IMR-90 (cell line): ENCODE measurements at regions not wholly inside any gene's neighbourhood (a gene's known extent, or its start where the extent isn't known, plus 50 kb on each side); places are given as distances from the start of the nearest gene placed in this dataset.

Experiments used
- ATAC-seq: fragments of 200-7000 bp; cut with Tn5 transposase; 2 replicates; pipeline ENCODE4 v1.9.1; 2020; ENCODE audit warnings: low read depth, mild to moderate bottlenecking, moderate library complexity
- BruUV-seq: library from RNA; stranded (reverse); fragments of 400-500 nt; replicated peaks from 2 replicates; lab custom pipeline; 2021; lab: Mats Ljungman, UMichigan
- CTCF ChIA-PET: fragments of 300-600 bp; formaldehyde crosslinking; extraction: SDS; loops from one replicate; lab custom pipeline; 2021; ENCODE audit warnings: antibody characterized with exemption; lab: Yijun Ruan, JAX
- POLR2A ChIA-PET: fragments of 300-600 bp; sonication (Branson Sonifier 250); formaldehyde crosslinking; loops from one replicate; lab custom pipeline; 2022; ENCODE audit warnings: antibody characterized with exemption; ENCODE audit not compliant: unreplicated experiment; lab: Charles Lee
- DNase-seq: peaks from one replicate; pipeline ENCODE4 v3.0.0; 2013
- H2AFZ ChIP-seq: replicated peaks from 2 replicates; pipeline ENCODE3; 2013; ENCODE audit warnings: low read length, mild to moderate bottlenecking; ENCODE audit not compliant: poor library complexity
- H2AK5ac ChIP-seq: 2 replicates; pipeline ENCODE4 v1.6.1; 2013; ENCODE audit warnings: low read depth, low read length, inconsistent platforms
- H2AK9ac ChIP-seq: replicated peaks from 2 replicates; pipeline ENCODE3; 2013; ENCODE audit warnings: mild to moderate bottlenecking, low read depth, low read length, moderate library complexity; ENCODE audit not compliant: poor library complexity
- H2BK120ac ChIP-seq: 2 replicates; pipeline ENCODE4 v1.6.1; 2013; ENCODE audit warnings: low read depth, low read length, inconsistent platforms
- H2BK15ac ChIP-seq: 3 replicates; pipeline ENCODE4 v1.6.1; 2013; ENCODE audit warnings: low read depth, low read length, inconsistent platforms
- H2BK20ac ChIP-seq: 2 replicates; pipeline ENCODE4 v1.6.1; 2013; ENCODE audit warnings: low read depth, mild to moderate bottlenecking, inconsistent platforms, low read length, moderate library complexity
- H2BK5ac ChIP-seq: 2 replicates; pipeline ENCODE4 v1.6.1; 2013; ENCODE audit warnings: mild to moderate bottlenecking, low read depth, low read length, inconsistent platforms; ENCODE audit not compliant: poor library complexity, severe bottlenecking
- H3K14ac ChIP-seq: replicated peaks from 2 replicates; pipeline ENCODE4 v1.6.1; 2013; ENCODE audit warnings: low read depth, low read length, inconsistent platforms
- H3K18ac ChIP-seq: 2 replicates; pipeline ENCODE4 v1.6.1; 2013; ENCODE audit warnings: low read depth, low read length, control low read depth
- H3K23ac ChIP-seq: 2 replicates; pipeline ENCODE4 v1.6.1; 2013; ENCODE audit warnings: low read depth, low read length, inconsistent platforms
- H3K27ac ChIP-seq: 2 replicates; pipeline ENCODE4 v1.5.1; 2013; ENCODE audit warnings: mild to moderate bottlenecking, control low read depth, low read length; ENCODE audit not compliant: insufficient read depth
- H3K27me3 ChIP-seq: 2 replicates; pipeline ENCODE4 v1.6.1; 2013; ENCODE audit warnings: low read length; ENCODE audit not compliant: control insufficient read depth, insufficient read depth
- H3K36me3 ChIP-seq: 2 replicates; pipeline ENCODE4 v1.6.1; 2013; ENCODE audit warnings: low read length, mixed read lengths; ENCODE audit not compliant: control insufficient read depth, insufficient read depth
- H3K4ac ChIP-seq: 2 replicates; pipeline ENCODE4 v1.6.1; 2013; ENCODE audit warnings: low read depth, low read length, inconsistent platforms
- H3K4me1 ChIP-seq: 2 replicates; pipeline ENCODE4 v1.6.1; 2013; ENCODE audit warnings: low read length, mixed read lengths; ENCODE audit not compliant: control insufficient read depth, insufficient read depth
- H3K4me2 ChIP-seq: 2 replicates; pipeline ENCODE4 v1.6.1; 2013; ENCODE audit warnings: low read depth, mild to moderate bottlenecking, control low read depth, low read length, moderate library complexity
- H3K4me3 ChIP-seq: 2 replicates; pipeline ENCODE4 v1.5.1; 2013; ENCODE audit warnings: low read depth, mild to moderate bottlenecking, control low read depth, low read length, moderate library complexity; ENCODE audit not compliant: insufficient read depth
- H3K56ac ChIP-seq: 2 replicates; pipeline ENCODE4 v1.6.1; 2013; ENCODE audit warnings: low read length, inconsistent platforms; ENCODE audit not compliant: insufficient read depth; ENCODE audit errors: extremely low read depth
- H3K79me1 ChIP-seq, 2 experiments: 2 replicates each; pipeline ENCODE4 v1.6.1; 2013; ENCODE audit warnings: low read length in 2 of 2, inconsistent platforms in 1 of 2, low read depth in 1 of 2
- H3K9ac ChIP-seq: 2 replicates; pipeline ENCODE4 v1.6.1; 2013; ENCODE audit warnings: low read depth, low read length, control low read depth
- H3K9me1 ChIP-seq: 2 replicates; pipeline ENCODE4 v1.6.1; 2013; ENCODE audit warnings: low read length, inconsistent platforms; ENCODE audit not compliant: insufficient read depth
- H3K9me3 ChIP-seq: 2 replicates; pipeline ENCODE4 v1.6.1; 2013; ENCODE audit warnings: low read length; ENCODE audit not compliant: control insufficient read depth, insufficient read depth
- H4K20me1 ChIP-seq: 2 replicates; pipeline ENCODE4 v1.6.1; 2013; ENCODE audit warnings: low read length, inconsistent platforms; ENCODE audit not compliant: insufficient read depth
- H4K5ac ChIP-seq: 2 replicates; pipeline ENCODE4 v1.6.1; 2013; ENCODE audit warnings: mild to moderate bottlenecking, low read depth, low read length, control low read depth
- H4K8ac ChIP-seq, 2 experiments: 2 replicates each; pipeline ENCODE4 v1.6.1; 2013; ENCODE audit warnings: low read depth in 2 of 2, low read length in 2 of 2, control low read depth in 1 of 2, inconsistent platforms in 1 of 2
- H4K91ac ChIP-seq: 2 replicates; pipeline ENCODE4 v1.6.1; 2013; ENCODE audit warnings: low read depth, low read length, inconsistent platforms; ENCODE audit not compliant: insufficient read depth
- BHLHE40 ChIP-seq: fragments of 150-350 bp; IDR thresholded peaks from 2 replicates; pipeline ENCODE4 v1.6.1; 2016; ENCODE audit warnings: mild to moderate bottlenecking, low read depth, low read length
- CEBPB ChIP-seq: IDR thresholded peaks from 2 replicates; pipeline ENCODE4 v1.6.1; 2012; ENCODE audit warnings: low read depth, low read length, improper control_type of control experiment
- WGBS, 2 experiments: methylation state at CpG; one replicate each; pipeline versions ENCODE4 v1.1.5 to v1.1.7; 2013; ENCODE audit warnings: missing lambda C conversion rate in 2 of 2; ENCODE audit not compliant: insufficient read length in 1 of 2; ENCODE audit errors: extremely low coverage in 2 of 2; 5-methylcytosine and 5-hydroxymethylcytosine counted together
- dilution Hi-C: fragments of 300-500 bp; cut with HindIII; formaldehyde crosslinking; loops from one replicate; pipeline ENCODE4 v1.14.3; 2018; ENCODE audit warnings: low sequenced_read_pairs; ENCODE audit not compliant: unreplicated experiment
- in situ Hi-C: fragments of 300-500 bp; cut with MboI; formaldehyde crosslinking; loops from 3 replicates; pipeline ENCODE4 v1.14.3; 2019; ENCODE audit warnings: low sequenced_read_pairs, inconsistent platforms, mixed read lengths
- intact Hi-C: fragments of 100-400 bp; cut with micrococcal nuclease; formaldehyde crosslinking; loops from 2 replicates; pipeline ENCODE4 v1.10.0; 2022

DNA sequence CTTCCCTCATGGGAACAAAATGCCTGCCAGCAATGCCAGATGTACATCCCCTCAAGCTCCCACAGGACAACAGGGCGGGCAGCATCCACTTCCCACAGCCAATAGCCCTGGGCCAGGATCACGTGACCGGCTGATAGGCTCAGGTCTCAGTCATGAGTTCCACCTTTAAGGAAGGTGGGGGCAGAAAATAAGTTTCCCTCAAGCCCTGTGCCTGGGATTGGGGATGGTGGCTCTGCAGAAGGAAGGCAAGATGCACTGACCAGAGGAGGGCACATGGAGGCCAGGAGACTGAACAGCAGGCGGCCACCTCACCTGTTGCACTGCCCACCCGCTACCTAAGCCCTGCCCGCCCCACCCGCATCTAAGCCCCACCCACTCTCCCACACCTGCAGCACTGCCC is 149.1 kb downstream of the BMP7 start:
- no peak overlapping the region for H3K23ac ChIP-seq
- H3K4me1 ChIP-seq, result no peaks in the 10 kb centered on the region
- H3K14ac ChIP-seq, result no peak overlapping the region
- no peak overlapping the region for H3K9ac ChIP-seq
- no peak overlapping the region for H2BK15ac ChIP-seq
- H3K27ac ChIP-seq, result no peak overlapping the region
- H3K18ac ChIP-seq, result no peak overlapping the region
- H3K27me3 ChIP-seq, result no peaks in the 10 kb centered on the region
- ATAC-seq (no peak), DNase-seq (no peak)
- ChIA-PET CTCF (no interaction called here), POLR2A (no interaction called here)
- no peaks in the 10 kb centered on the region for H3K9me1 ChIP-seq
- no peak overlapping the region for H2AK5ac ChIP-seq
- H2AFZ ChIP-seq, result peak overlapping the region; percentile 51
- no peak overlapping the region for H4K91ac ChIP-seq
- TF ChIP-seq BHLHE40 (no peak), CEBPB (no peak)
- no peaks in the 10 kb centered on the region for H3K36me3 ChIP-seq
- H4K20me1 ChIP-seq, result no peaks in the 10 kb centered on the region
- BruUV-seq, result no TSS peak
- H2BK20ac ChIP-seq, result no peak overlapping the region
- H3K56ac ChIP-seq, result no peak overlapping the region
- H4K5ac ChIP-seq, result no peak overlapping the region
- H3K4me2 ChIP-seq, result no peak overlapping the region
- H3K79me1 ChIP-seq, result no peaks in the 10 kb centered on the region
- peaks cover 9% of the 10 kb centered on the region for H3K9me3 ChIP-seq
- no peak overlapping the region for H2AK9ac ChIP-seq
- dilution Hi-C loops (no loop called here), in situ Hi-C loops (no loop called here), intact Hi-C loops (no loop called here)
- H3K4ac ChIP-seq, result no peak overlapping the region
- whole genome bisulfite sequencing, 2 experiments, result no CpG with 5 or more reads among the region's 7 CpGs
- no peak overlapping the region for H2BK5ac ChIP-seq
- H4K8ac ChIP-seq, result no peak overlapping the region
- no peak overlapping the region for H3K4me3 ChIP-seq
- no peak overlapping the region for H2BK120ac ChIP-seq
